HEK293 (cell line): ENCODE measurements at regions not wholly inside any gene's neighbourhood (a gene's known extent, or its start where the extent isn't known, plus 50 kb on each side); places are given as distances from the start of the nearest gene placed in this dataset.
A peak's percentile ranks its signal among the peaks of the same experiment; 100 is the strongest.

Experiments used
- CTCF ChIA-PET: fragments of 350-600 bp; formaldehyde crosslinking; extraction: SDS; loops from one replicate; lab custom pipeline; 2021; ENCODE audit warnings: antibody characterized with exemption; lab: Yijun Ruan, JAX
- POLR2A ChIA-PET: fragments of 300-600 bp; formaldehyde crosslinking; extraction: SDS; loops from one replicate; lab custom pipeline; 2020; ENCODE audit warnings: antibody characterized with exemption, inconsistent platforms; lab: Yijun Ruan, JAX
- H3K27ac ChIP-seq: fragments of 200-500 bp; sonication (Bioruptor generic); 2 replicates; pipeline ENCODE4 v1.5.1; 2014; ENCODE audit warnings: low read depth, low read length, control low read depth, inconsistent platforms; ENCODE audit errors: extremely low read depth
- H3K36me3 ChIP-seq, 2 experiments: fragments of 200-500 bp in 1 of 2; sonication (Bioruptor generic) in 1 of 2; 1 replicate in 1 of 2; 2 replicates in 1 of 2; pipeline ENCODE4 v1.5.1; 2014 to 2017; ENCODE audit warnings: inconsistent platforms in 2 of 2, low read length in 2 of 2; ENCODE audit not compliant: control insufficient read depth in 2 of 2, insufficient read depth in 1 of 2
- H3K4me1 ChIP-seq: fragments of 200-500 bp; sonication (Bioruptor generic); 2 replicates; pipeline ENCODE4 v1.5.1; 2014; ENCODE audit warnings: mild to moderate bottlenecking, low read length, inconsistent platforms; ENCODE audit not compliant: control insufficient read depth, insufficient read depth
- H3K4me3 ChIP-seq: 2 replicates; pipeline ENCODE4 v1.5.1; 2011; ENCODE audit warnings: low read depth, mild to moderate bottlenecking, control low read depth, low read length, moderate library complexity
- H3K9me3 ChIP-seq: fragments of 200-500 bp; sonication (Bioruptor generic); 2 replicates; pipeline ENCODE4 v1.5.1; 2014; ENCODE audit warnings: low read depth, low read length, inconsistent platforms; ENCODE audit not compliant: control insufficient read depth, insufficient read depth
- ATF2 ChIP-seq: fragments of 450-650 bp; formaldehyde crosslinking; IDR thresholded peaks from 2 replicates; pipeline ENCODE4 v1.5.1; 2016; ENCODE audit warnings: missing biosample characterization, missing genetic modification characterization, low read depth
- ELK4 ChIP-seq: IDR thresholded peaks from 2 replicates; pipeline ENCODE4 v1.6.1; 2011; ENCODE audit warnings: mild to moderate bottlenecking, low read depth, low read length, borderline replicate concordance
- HOXC10 ChIP-seq: sonication (generic); formaldehyde crosslinking; IDR thresholded peaks from 2 replicates; pipeline ENCODE4 v1.8.1; 2023; ENCODE audit warnings: mild to moderate bottlenecking, missing genetic modification reagents
- KLF1 ChIP-seq: fragments of 450-650 bp; formaldehyde crosslinking; IDR thresholded peaks from 2 replicates; pipeline ENCODE4 v1.5.1; 2016; ENCODE audit warnings: missing biosample characterization, missing genetic modification characterization
- KLF16 ChIP-seq: fragments of 450-650 bp; formaldehyde crosslinking; IDR thresholded peaks from 2 replicates; pipeline ENCODE4 v1.5.1; 2017; ENCODE audit warnings: missing biosample characterization, missing genetic modification characterization
- REPIN1 ChIP-seq: fragments of 450-650 bp; formaldehyde crosslinking; IDR thresholded peaks from 2 replicates; pipeline ENCODE4 v1.5.1; 2017; ENCODE audit warnings: missing biosample characterization, missing genetic modification characterization, low read depth
- SCRT2 ChIP-seq: fragments of 450-650 bp; formaldehyde crosslinking; IDR thresholded peaks from 2 replicates; pipeline ENCODE4 v1.5.1; 2016; ENCODE audit warnings: missing biosample characterization, missing genetic modification characterization
- SP2 ChIP-seq: fragments of 450-650 bp; formaldehyde crosslinking; IDR thresholded peaks from 2 replicates; pipeline ENCODE4 v1.5.1; 2016; ENCODE audit warnings: missing biosample characterization, missing genetic modification characterization
- ZBTB20 ChIP-seq: fragments of 450-650 bp; formaldehyde crosslinking; IDR thresholded peaks from 2 replicates; pipeline ENCODE4 v1.5.1; 2016; ENCODE audit warnings: missing biosample characterization, missing genetic modification characterization
- ZNF146 ChIP-seq: fragments of 450-650 bp; formaldehyde crosslinking; IDR thresholded peaks from 2 replicates; pipeline ENCODE4 v1.5.1; 2016; ENCODE audit warnings: missing biosample characterization, missing genetic modification characterization
- ZNF24 ChIP-seq: fragments of 450-650 bp; formaldehyde crosslinking; IDR thresholded peaks from 2 replicates; pipeline ENCODE4 v1.5.1; 2016; ENCODE audit warnings: missing biosample characterization, missing genetic modification characterization
- ZNF280C ChIP-seq: fragments of 450-650 bp; formaldehyde crosslinking; IDR thresholded peaks from 2 replicates; pipeline ENCODE4 v1.5.1; 2016; ENCODE audit warnings: missing biosample characterization, missing genetic modification characterization
- ZNF280D ChIP-seq: fragments of 450-650 bp; formaldehyde crosslinking; IDR thresholded peaks from 2 replicates; pipeline ENCODE4 v1.5.1; 2016; ENCODE audit warnings: missing biosample characterization, missing genetic modification characterization
- ZNF324 ChIP-seq: fragments of 450-650 bp; formaldehyde crosslinking; IDR thresholded peaks from 2 replicates; pipeline ENCODE4 v1.5.1; 2016; ENCODE audit warnings: missing biosample characterization, missing genetic modification characterization
- ZNF514 ChIP-seq: fragments of 450-650 bp; formaldehyde crosslinking; IDR thresholded peaks from 2 replicates; pipeline ENCODE4 v1.5.1; 2016; ENCODE audit warnings: missing biosample characterization, missing genetic modification characterization
- ZNF560 ChIP-seq: fragments of 450-650 bp; formaldehyde crosslinking; IDR thresholded peaks from 2 replicates; pipeline ENCODE4 v1.5.1; 2017; ENCODE audit warnings: missing biosample characterization, missing genetic modification characterization, borderline replicate concordance
- ZNF621 ChIP-seq: fragments of 450-650 bp; formaldehyde crosslinking; IDR thresholded peaks from 2 replicates; pipeline ENCODE4 v1.5.1; 2017; ENCODE audit warnings: missing biosample characterization, missing genetic modification characterization
- ZNF660 ChIP-seq: fragments of 450-650 bp; IDR thresholded peaks from 2 replicates; pipeline ENCODE4 v1.5.1; 2018; ENCODE audit warnings: missing biosample characterization, mild to moderate bottlenecking, missing genetic modification characterization
- ZNF776 ChIP-seq: fragments of 450-650 bp; formaldehyde crosslinking; IDR thresholded peaks from 2 replicates; pipeline ENCODE4 v1.5.0; 2017; ENCODE audit warnings: missing biosample characterization, missing genetic modification characterization, borderline replicate concordance
- ZSCAN23 ChIP-seq: fragments of 450-650 bp; formaldehyde crosslinking; IDR thresholded peaks from 2 replicates; pipeline ENCODE4 v1.5.1; 2016; ENCODE audit warnings: missing biosample characterization, missing genetic modification characterization
- ZSCAN30 ChIP-seq: fragments of 450-650 bp; IDR thresholded peaks from 2 replicates; pipeline ENCODE4 v1.5.1; 2018; ENCODE audit warnings: missing biosample characterization, mild to moderate bottlenecking, missing genetic modification characterization, moderate library complexity
- ZSCAN4 ChIP-seq: fragments of 450-650 bp; formaldehyde crosslinking; IDR thresholded peaks from 2 replicates; pipeline ENCODE4 v1.5.1; 2017; ENCODE audit warnings: missing biosample characterization, missing genetic modification characterization

GRCh38 chrX:130467936-130468335, 66.1 kb downstream of the RBMX2 start:
- H3K27ac ChIP-seq: no peak overlapping the region
- H3K9me3 ChIP-seq: no peaks in the 10 kb centered on the region
- TF ChIP-seq ZSCAN23 (tag by site-specific recombination) (no peak), ZNF514 (tag by site-specific recombination) (no peak), KLF1 (no peak), ELK4 (peak; percentile 29; the same call in 1 of the 2 replicates), ZNF660 (no peak), ATF2 (tag by site-specific recombination) (peak; percentile 66), ZNF280C (no peak)
- TF ChIP-seq, all 188 proteins: peak for 2
- H3K4me1 ChIP-seq: no peaks in the 10 kb centered on the region
- H3K4me3 ChIP-seq: no peak overlapping the region
- ChIA-PET CTCF (interaction anchor here (2.0 kb wide), 1 partner anchor 74 kb away, joined by 6 read pairs; no protein-coding TSS in a partner anchor), POLR2A (no interaction called here)
- no peaks in the 10 kb centered on the region for H3K36me3 ChIP-seq

GRCh38 chrX:130468395-130468923, 66.7 kb downstream of the RBMX2 start:
- Histone ChIP-seq H3K9me3 (no peaks in the 10 kb centered on the region), H3K27ac (no peak overlapping the region)
- POLR2A ChIA-PET: no interaction called here
- TF ChIP-seq SP2 (tag by site-specific recombination): no peak
- TF ChIP-seq ZNF24 (tag by site-specific recombination): no peak
- no peak for TF ChIP-seq ZNF560 (tag by site-specific recombination)
- no peak for TF ChIP-seq ZNF280D (tag by site-specific recombination)
- TF ChIP-seq KLF16 (tag by site-specific recombination): no peak
- no peak for TF ChIP-seq ZNF776
- no peak for TF ChIP-seq ZSCAN4 (tag by site-specific recombination)
- TF ChIP-seq SCRT2 (tag by site-specific recombination): no peak
- TF ChIP-seq ZNF146 (tag by site-specific recombination): no peak
- no peak for TF ChIP-seq ZNF324 (tag by site-specific recombination)
- TF ChIP-seq ZBTB20: no peak
- TF ChIP-seq ZSCAN30 (tag by site-specific recombination): no peak
- no peak for TF ChIP-seq REPIN1 (tag by site-specific recombination)
- TF ChIP-seq ZNF621: no peak
- no peak for TF ChIP-seq HOXC10
- TF ChIP-seq, all 188 proteins: peak for 0
- Histone ChIP-seq H3K36me3 (no peaks in the 10 kb centered on the region), H3K4me3 (no peak overlapping the region), H3K4me1 (no peaks in the 10 kb centered on the region)
- CTCF ChIA-PET: interaction anchor here (2.0 kb wide), 1 partner anchor 74 kb away, joined by 6 read pairs; no protein-coding TSS in a partner anchor
